ENCODE measurements at regions not wholly inside any gene's neighbourhood (a gene's known extent, or its start where the extent isn't known, plus 50 kb on each side); places are given as distances from the start of the nearest gene placed in this dataset.

DNA sequence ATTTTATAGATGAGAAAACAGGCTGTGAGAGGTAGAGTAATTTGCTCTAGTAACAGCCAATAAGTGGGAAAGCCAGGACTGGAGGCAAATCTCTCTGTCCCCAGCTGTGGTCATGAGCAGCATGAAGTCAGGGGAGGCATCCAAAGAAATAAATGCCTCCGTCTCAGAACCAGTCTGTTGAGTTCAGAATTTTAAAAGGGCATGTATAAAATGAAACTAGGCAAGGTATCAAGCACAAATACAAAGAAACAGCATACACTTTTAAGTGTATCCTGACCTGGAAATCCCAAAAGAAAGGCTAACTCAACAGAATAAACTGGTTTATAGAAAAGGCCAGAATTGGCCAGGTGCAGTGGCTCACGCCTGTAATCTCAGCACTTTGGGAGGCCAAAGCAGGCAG lies 120.0 kb upstream of the B3GALT2 start:
- no peak for DNase-seq

Data from EL (cell line).